ENCODE measurements at regions not wholly inside any gene's neighbourhood (a gene's known extent, or its start where the extent isn't known, plus 50 kb on each side); places are given as distances from the start of the nearest gene placed in this dataset.

DNA sequence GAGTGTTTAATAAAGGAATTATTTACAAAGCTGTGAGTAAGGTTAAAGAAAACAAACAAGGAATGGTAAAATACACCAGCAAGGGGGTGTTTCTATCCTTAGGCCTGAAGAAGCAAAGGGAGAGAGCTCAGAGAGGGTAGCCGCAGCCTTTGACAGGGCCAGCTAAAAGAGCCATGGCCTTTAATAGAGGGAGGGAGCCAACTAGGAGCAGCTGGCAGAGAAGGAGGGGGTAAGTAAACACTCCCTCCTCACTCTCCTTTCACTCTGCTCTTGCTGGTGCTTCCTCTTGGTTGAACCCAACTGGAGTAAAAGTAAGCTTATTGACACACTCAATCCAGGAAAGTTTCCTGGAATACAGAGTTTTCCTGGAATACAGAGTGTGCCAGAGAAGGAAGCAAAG is 87.5 kb downstream of the CH25H start:
- Histone ChIP-seq H3K4me1 (ENCODE audit: control insufficient read depth in 1 of 2, insufficient read depth in 2 of 2, low read depth in 1 of 2, low read length in 1 of 2) (peaks cover 0 to 14% of the 10 kb centered on the region in 2 experiments; a peak in 1 of 4 replicates), H3K9me3 (no peaks in the 10 kb centered on the region)
- POLR2A ChIA-PET = no interaction called here

More for the DNA sequence above, 87.5 kb downstream of the CH25H start:
- no peaks in the 10 kb centered on the region for H3K9me2 ChIP-seq
- no peak overlapping the region for H3K4me3 ChIP-seq (ENCODE audit: low read depth in 2 of 2, low read length in 1 of 2)
- H2AFZ ChIP-seq (ENCODE audit: low read depth) = no peak overlapping the region
- TF ChIP-seq, protein P1, sequence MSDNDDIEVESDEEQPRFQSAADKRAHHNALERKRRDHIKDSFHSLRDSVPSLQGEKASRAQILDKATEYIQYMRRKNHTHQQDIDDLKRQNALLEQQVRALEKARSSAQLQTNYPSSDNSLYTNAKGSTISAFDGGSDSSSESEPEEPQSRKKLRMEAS (IDR thresholded peaks at IDR 0.05; ENCODE audit: low read depth) = no peak
- TF ChIP-seq REST (IDR thresholded peaks at IDR 0.05; ENCODE audit: low read depth, low read length) (no peak), EZH2phosphoT487 (IDR thresholded peaks at IDR 0.05; ENCODE audit: borderline replicate concordance, low read depth) (no peak), USF1 (IDR thresholded peaks at IDR 0.05; ENCODE audit: borderline replicate concordance, low read depth) (no peak), RAD21 (IDR thresholded peaks at IDR 0.05; ENCODE audit: low read length) (no peak), NRF1 (IDR thresholded peaks at IDR 0.05; ENCODE audit: low read depth, low read length) (no peak), MEF2A (IDR thresholded peaks at IDR 0.05; ENCODE audit: borderline replicate concordance, low read depth) (no peak), NFIC (IDR thresholded peaks at IDR 0.05; ENCODE audit: borderline replicate concordance) (no peak), EP300 (IDR thresholded peaks at IDR 0.05; ENCODE audit: borderline replicate concordance in 1 of 2, low read depth in 1 of 2, low read length in 1 of 2) (no peak), CTCF (IDR thresholded peaks at IDR 0.05) (no peak), RXRA (IDR thresholded peaks at IDR 0.05; ENCODE audit: borderline replicate concordance, low read depth) (no peak)
- TF ChIP-seq, protein P2, sequence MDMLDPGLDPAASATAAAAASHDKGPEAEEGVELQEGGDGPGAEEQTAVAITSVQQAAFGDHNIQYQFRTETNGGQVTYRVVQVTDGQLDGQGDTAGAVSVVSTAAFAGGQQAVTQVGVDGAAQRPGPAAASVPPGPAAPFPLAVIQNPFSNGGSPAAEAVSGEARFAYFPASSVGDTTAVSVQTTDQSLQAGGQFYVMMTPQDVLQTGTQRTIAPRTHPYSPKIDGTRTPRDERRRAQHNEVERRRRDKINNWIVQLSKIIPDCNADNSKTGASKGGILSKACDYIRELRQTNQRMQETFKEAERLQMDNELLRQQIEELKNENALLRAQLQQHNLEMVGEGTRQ (IDR thresholded peaks at IDR 0.05; ENCODE audit: borderline replicate concordance, low read depth, low read length) = no peak
- H3K27ac ChIP-seq (ENCODE audit: low read depth in 2 of 2, low read length in 1 of 2) = no peak overlapping the region
- H4K20me1 ChIP-seq (ENCODE audit: insufficient read depth) = no peaks in the 10 kb centered on the region
- peaks cover 12% of the 10 kb centered on the region for H3F3A ChIP-seq (replicated peaks; ENCODE audit: insufficient read depth)
- no peaks in the 10 kb centered on the region for H3K79me2 ChIP-seq (ENCODE audit: insufficient read depth)
- no peaks in the 10 kb centered on the region for H3K36me3 ChIP-seq (replicated peaks in 1 of 2; ENCODE audit: control insufficient read depth in 1 of 2, insufficient read depth in 2 of 2, low read length in 1 of 2)
- CTCF ChIA-PET = interaction anchor here (1.1 to 2.2 kb wide), 2 partner anchors 90 to 98 kb away, joined by 3 to 7 read pairs; no protein-coding TSS in a partner anchor
- WGBS (ENCODE audit: low lambda C conversion rate) = 85% methylated on average over 1 of the region's 1 CpG
- H3K9ac ChIP-seq = no peak overlapping the region
- DNase-seq = no peak
- H3K4me2 ChIP-seq = no peak overlapping the region
- no peaks in the 10 kb centered on the region for H3K27me3 ChIP-seq (ENCODE audit: insufficient read depth)

Measured in SK-N-SH (cell line).